Muscle of leg (tissue), 3 donors: ENCODE measurements at regions not wholly inside any gene's neighbourhood (a gene's known extent, or its start where the extent isn't known, plus 50 kb on each side); places are given as distances from the start of the nearest gene placed in this dataset.

Source experiments
- DNase-seq: peaks from one replicate; pipeline ENCODE4 v3.0.0; 2013
- H3K27ac ChIP-seq: one replicate; pipeline ENCODE4 v1.5.1; 2013; ENCODE audit warnings: mild to moderate bottlenecking, low read length, control low read depth
- H3K27me3 ChIP-seq: one replicate; pipeline ENCODE4 v1.6.1; 2013; ENCODE audit warnings: low read length; ENCODE audit not compliant: control insufficient read depth, insufficient read depth
- H3K36me3 ChIP-seq: one replicate; pipeline ENCODE4 v1.6.1; 2013; ENCODE audit warnings: low read length; ENCODE audit not compliant: control insufficient read depth, insufficient read depth
- H3K4me1 ChIP-seq: one replicate; pipeline ENCODE4 v1.6.1; 2013; ENCODE audit warnings: low read length; ENCODE audit not compliant: control insufficient read depth, insufficient read depth
- H3K4me3 ChIP-seq: one replicate; pipeline ENCODE4 v1.5.1; 2013; ENCODE audit warnings: low read length, control low read depth
- H3K9me3 ChIP-seq: replicated peaks from 2 replicates; pipeline ENCODE4 v1.6.1; 2013; ENCODE audit warnings: low read depth, low read length; ENCODE audit not compliant: control insufficient read depth
- WGBS: methylation state at CpG from one replicate; pipeline ENCODE4 v1.1.5; 2013; ENCODE audit warnings: missing lambda C conversion rate; ENCODE audit not compliant: insufficient coverage; 5-methylcytosine and 5-hydroxymethylcytosine counted together

DNA sequence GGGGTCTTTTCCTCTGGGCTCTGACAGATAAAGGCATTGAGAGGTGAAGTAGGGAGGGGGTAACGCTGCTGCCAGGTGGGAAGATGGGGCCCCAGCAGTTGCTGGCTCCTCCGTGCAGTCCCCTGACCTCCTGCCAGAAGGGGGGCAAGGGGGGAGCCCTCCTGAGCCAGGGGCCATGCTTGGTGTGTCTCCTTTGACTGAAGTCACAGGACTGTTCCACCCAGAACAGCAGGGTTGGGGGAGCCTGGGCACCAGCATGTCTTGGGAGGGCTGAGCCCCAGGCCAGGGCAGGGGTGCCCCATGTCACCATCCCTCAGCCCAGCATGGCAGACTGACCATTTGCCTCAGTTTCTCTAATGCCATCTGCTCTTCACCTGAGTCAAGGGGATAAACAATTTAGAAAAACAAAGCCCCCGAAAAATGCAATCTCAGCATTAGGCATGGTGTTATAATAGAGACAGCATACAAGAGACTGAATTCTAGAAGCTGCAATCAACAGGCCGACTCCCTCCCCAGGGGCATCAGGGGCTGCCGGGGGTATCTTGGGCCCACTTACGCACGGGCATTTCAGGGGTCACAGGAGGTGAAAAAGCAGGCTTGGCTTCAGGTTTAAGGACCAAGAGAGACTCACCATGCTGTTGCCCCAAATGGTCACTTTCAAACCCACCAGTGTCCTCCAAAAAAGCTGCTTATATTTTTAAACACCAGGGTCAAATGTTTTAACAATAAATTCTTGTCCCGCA is 108.6 kb upstream of the GPR26 start:
- no peaks in the 10 kb centered on the region for H3K4me1 ChIP-seq
- peaks cover 20% of the 10 kb centered on the region for H3K27me3 ChIP-seq
- H3K9me3 ChIP-seq = no peaks in the 10 kb centered on the region
- WGBS = 37% methylated on average over 6 of the region's 8 CpGs
- DNase-seq = no peak
- no peak overlapping the region for H3K4me3 ChIP-seq
- no peaks in the 10 kb centered on the region for H3K36me3 ChIP-seq
- no peak overlapping the region for H3K27ac ChIP-seq

DNA sequence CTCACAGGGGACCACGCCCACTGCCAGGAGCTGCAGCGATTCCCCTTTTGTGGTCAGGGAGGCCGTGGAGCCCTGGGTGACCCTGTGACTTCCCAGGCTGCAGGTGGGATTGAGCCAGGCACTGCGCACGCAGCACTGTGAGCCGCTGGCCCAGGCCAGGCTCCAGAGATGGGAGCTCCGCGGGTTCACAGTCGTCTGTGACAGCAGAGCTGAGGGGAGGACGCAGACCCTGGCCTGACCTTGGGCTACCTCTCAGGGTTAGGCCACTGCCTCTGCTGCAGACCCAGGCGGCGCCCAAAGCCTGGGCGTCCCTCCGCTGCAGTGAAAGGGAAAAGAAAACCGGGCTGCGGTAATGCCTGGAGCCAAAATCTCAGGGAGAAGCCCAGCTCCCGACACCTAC is 107.5 kb upstream of the GPR26 start:
- no peak for DNase-seq
- H3K4me3 ChIP-seq = no peak overlapping the region
- H3K4me1 ChIP-seq = no peaks in the 10 kb centered on the region
- WGBS = 71% methylated on average over 16 of the region's 17 CpGs
- no peak overlapping the region for H3K27ac ChIP-seq
- H3K27me3 ChIP-seq = peaks cover 18% of the 10 kb centered on the region
- H3K36me3 ChIP-seq = no peaks in the 10 kb centered on the region
- no peaks in the 10 kb centered on the region for H3K9me3 ChIP-seq

DNA sequence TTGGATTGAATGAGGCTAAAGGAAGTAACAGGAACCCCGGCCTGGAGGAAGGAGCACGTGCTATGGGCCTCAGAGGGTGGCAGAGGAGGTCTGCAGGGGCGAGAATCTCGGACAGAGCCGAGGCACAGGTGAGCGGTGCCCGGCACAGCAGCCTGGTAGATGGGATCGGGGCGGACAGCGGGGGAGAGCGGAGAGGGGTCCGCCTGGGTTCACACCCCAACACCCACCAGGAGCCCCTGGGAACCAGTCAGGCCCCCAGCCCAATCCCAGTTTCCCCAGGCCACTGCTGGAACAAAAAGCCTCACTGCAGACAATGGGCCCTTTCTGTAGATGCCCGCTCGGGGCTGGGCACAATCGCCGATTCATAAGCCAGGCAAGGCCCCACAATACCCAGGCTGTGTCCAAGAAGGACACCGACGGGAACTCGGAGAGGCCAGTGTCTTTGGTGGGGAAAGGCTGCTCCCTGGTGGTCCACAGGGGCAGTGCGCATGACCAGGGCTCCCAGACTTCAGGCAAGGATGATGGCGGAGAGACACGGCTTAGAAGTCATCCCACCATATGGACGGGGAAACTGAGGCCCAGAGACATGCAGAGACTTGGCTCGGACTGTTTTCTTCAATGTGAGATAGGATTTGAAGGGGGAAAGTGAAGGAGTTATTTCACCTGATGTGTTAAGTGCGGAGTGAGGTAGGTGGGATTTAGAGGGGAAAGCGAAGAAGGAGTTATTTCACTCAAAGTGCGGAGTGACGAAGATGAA is 106.9 kb upstream of the GPR26 start:
- H3K27me3 ChIP-seq = peaks cover 18% of the 10 kb centered on the region
- DNase-seq = peak; percentile 67
- H3K9me3 ChIP-seq = no peaks in the 10 kb centered on the region
- H3K36me3 ChIP-seq = no peaks in the 10 kb centered on the region
- H3K27ac ChIP-seq = no peak overlapping the region
- WGBS = 55% methylated on average over 22 of the region's 28 CpGs
- no peak overlapping the region for H3K4me3 ChIP-seq
- no peaks in the 10 kb centered on the region for H3K4me1 ChIP-seq

DNA sequence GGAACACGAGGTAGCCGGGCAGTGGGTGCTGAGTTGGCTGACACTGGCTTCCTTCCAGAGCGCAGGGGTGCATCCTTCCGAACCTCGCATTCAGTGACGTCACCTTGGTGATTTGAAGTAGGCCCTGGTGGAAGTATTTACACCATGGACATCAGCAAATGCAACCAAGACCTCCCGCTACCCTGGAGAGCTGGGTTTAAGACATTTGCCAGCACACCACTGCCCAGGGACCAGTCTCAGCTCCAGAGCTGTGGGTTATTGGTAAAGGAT is 106.4 kb upstream of the GPR26 start:
- Histone ChIP-seq H3K4me1 (no peaks in the 10 kb centered on the region), H3K27ac (no peak overlapping the region), H3K36me3 (no peaks in the 10 kb centered on the region), H3K4me3 (no peak overlapping the region), H3K27me3 (peaks cover 15% of the 10 kb centered on the region), H3K9me3 (no peaks in the 10 kb centered on the region)
- 76% methylated on average over 5 of the region's 7 CpGs for whole genome bisulfite sequencing
- no peak for DNase-seq

DNA sequence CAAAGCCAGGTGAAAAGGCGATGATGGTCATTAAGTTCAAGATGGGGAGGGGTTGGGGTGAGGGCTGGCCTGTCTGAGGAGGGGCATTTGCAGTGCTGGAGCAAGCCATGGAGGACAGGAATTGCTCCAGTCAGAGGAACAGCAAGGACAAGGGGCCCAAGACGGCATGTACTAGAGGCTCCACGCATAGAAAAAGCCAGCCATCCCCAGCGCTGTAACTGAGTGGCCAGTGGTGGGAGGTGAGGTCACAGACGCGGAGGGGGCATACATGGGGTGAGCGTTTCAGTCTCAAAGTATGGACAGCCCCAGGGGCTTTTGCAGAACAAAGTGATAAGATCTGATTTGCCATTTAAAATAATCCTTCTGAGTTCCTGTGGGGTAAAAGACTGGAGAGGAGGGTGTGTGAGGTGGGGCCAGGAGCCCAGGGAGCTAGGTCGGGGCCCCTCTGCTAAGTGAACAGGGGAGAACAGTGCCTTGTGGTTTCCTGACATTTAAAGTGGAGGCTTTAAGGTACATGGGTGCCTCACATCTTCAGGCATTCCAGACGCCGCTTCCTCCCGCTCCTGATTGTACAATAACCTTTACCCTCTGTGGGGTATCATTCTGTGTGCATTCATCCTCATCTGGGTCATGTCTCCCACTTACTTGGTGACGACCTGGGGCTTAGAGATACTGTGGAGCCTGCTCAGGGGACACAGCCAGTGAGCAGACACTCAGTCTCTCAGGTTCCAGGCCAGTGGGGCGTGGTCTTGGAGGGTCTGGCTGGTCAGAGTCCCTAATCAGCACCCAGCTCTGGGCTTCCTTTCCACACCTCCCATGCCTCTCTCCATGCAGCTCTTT is 105.6 kb upstream of the GPR26 start:
- no peak overlapping the region for H3K27ac ChIP-seq
- no peak overlapping the region for H3K4me3 ChIP-seq
- no peaks in the 10 kb centered on the region for H3K36me3 ChIP-seq
- 55% methylated on average over 8 of the region's 13 CpGs for WGBS
- DNase-seq = no peak
- H3K27me3 ChIP-seq = peaks cover 16% of the 10 kb centered on the region
- no peaks in the 10 kb centered on the region for H3K9me3 ChIP-seq
- H3K4me1 ChIP-seq = no peaks in the 10 kb centered on the region

DNA sequence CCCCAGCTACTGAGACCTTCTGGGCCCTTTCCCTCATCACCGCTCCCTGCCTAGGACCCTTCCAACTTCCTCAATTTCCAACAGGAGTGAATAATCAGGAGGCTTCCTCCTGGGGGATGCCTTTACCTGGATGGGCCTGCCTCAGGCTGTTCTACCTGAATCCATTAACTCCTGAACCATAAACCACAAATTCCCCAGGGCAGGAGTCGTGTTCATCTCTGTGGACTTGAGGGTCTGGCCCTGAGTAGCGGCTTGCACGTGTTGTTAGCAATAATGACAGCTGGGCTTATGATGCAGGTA is 105.1 kb upstream of the GPR26 start:
- WGBS = 60% methylated on average over 1 of the region's 4 CpGs
- Histone ChIP-seq H3K36me3 (no peaks in the 10 kb centered on the region), H3K4me3 (no peak overlapping the region), H3K27ac (no peak overlapping the region), H3K27me3 (peaks cover 17% of the 10 kb centered on the region), H3K4me1 (no peaks in the 10 kb centered on the region), H3K9me3 (no peaks in the 10 kb centered on the region)
- no peak for DNase-seq

DNA sequence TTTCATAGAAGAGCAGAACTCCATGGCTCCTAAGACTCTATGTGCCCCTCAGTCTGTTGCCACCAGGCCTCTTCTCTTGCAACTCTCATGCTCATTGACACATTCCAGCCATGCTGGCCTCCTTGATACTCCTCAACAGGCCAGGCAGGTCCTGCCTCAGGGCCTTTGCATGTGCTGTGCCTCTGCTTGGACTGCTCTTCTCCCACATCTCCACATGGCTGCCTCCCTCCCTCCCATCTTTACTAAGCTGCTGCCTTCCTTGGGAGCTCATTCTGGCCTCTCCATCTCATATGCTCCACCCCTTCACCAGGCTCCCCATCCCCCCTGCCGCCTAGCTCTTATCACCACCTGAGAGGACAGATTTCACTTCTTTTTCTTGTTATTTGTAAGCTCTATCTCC is 103.8 kb upstream of the GPR26 start:
- Histone ChIP-seq H3K4me1 (no peaks in the 10 kb centered on the region), H3K36me3 (no peaks in the 10 kb centered on the region), H3K4me3 (no peak overlapping the region), H3K27me3 (peaks cover 11% of the 10 kb centered on the region), H3K27ac (no peak overlapping the region), H3K9me3 (no peaks in the 10 kb centered on the region)
- no CpG with 5 or more reads among the region's 1 CpG for WGBS
- DNase-seq = no peak

DNA sequence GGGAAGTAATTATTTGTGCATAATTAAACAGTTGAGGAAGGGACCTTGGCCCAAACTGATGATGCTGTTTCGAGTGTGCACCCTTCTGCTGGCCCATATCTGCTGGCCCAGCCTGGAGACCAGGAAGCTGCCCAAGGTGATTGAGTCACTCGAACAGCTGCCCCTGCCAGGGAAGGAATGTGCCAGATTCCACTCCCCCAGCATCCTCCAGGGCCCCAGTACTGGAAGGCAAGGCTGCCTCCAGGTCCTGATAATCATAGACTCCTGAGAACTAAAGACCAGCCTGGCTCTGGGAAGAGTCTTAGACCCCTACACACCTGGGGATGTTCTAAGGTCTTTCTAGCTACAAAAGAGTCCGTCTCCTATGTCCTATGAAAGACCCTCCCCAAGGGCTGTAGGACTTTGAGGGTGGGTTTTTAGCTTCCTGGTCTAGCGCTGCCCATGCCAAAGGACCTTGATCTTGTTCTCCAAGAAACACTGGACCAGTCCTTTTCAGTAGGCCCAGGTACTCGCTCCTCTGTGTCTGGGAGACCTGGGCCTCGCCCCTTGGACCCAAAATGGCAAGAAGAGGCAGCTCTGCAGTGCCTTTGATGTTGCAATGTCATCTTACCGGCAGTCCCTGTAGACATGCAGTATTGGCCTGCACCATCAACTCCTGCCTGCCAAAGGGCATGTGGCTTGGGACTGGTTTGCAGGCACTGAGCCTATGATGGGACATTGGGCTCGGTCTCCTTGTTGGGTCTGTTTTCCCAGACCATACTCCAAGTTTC is 103.2 kb upstream of the GPR26 start:
- no peak overlapping the region for H3K4me3 ChIP-seq
- WGBS = 72% methylated on average over 7 of the region's 8 CpGs
- no peak for DNase-seq
- no peaks in the 10 kb centered on the region for H3K4me1 ChIP-seq
- H3K27me3 ChIP-seq = peaks cover 13% of the 10 kb centered on the region
- no peak overlapping the region for H3K27ac ChIP-seq
- no peaks in the 10 kb centered on the region for H3K9me3 ChIP-seq
- no peaks in the 10 kb centered on the region for H3K36me3 ChIP-seq

DNA sequence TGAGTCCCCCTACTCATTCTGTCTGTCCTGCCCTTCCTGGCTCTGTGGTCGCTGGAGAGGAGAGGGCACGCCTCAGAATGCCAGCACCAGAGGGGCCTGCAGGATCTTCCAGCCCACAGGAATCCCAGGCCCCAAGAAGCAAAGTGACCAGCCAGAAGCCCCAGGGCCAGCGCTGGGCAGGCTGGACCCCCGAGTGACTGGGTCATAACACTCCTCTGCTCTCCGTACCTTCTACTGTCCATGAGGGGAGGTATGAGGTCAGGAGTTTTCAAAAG is 102.6 kb upstream of the GPR26 start:
- Histone ChIP-seq H3K9me3 (no peaks in the 10 kb centered on the region), H3K27me3 (peaks cover 11% of the 10 kb centered on the region), H3K27ac (no peak overlapping the region), H3K4me3 (no peak overlapping the region), H3K36me3 (no peaks in the 10 kb centered on the region), H3K4me1 (no peaks in the 10 kb centered on the region)
- DNase-seq = no peak
- WGBS = 88% methylated on average over 3 of the region's 5 CpGs

DNA sequence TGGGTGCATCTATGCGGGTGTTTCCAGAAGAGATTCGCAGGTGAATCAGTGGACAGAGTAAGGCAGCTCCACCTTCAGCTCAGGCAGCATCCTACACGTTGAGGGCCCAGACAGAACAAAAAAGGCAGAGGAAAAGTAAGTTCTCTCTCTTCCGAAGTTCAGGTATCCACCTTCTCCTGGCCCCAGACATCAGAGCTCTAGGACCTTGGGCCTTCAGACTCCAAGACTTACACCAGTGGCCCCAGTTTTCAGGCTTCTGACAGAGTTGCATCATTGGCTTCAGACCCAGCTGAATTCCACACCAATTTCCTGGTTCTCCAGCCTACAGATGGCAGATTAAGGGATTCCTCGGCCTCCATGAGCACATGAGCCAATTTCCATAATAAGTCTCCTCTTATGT is 102.2 kb upstream of the GPR26 start:
- H3K36me3 ChIP-seq = no peaks in the 10 kb centered on the region
- 96% methylated on average over 2 of the region's 5 CpGs for WGBS

More for the DNA sequence above, 102.2 kb upstream of the GPR26 start:
- Histone ChIP-seq H3K4me1 (no peaks in the 10 kb centered on the region), H3K9me3 (no peaks in the 10 kb centered on the region), H3K27ac (no peak overlapping the region), H3K4me3 (no peak overlapping the region), H3K27me3 (peaks cover 11% of the 10 kb centered on the region)
- DNase-seq = no peak
